Inflammatory macrophage treated with lipopolysaccharide for 4 hours (primary cell): ENCODE measurements at regions not wholly inside any gene's neighbourhood (a gene's known extent, or its start where the extent isn't known, plus 50 kb on each side); places are given as distances from the start of the nearest gene placed in this dataset.

Experiments
- DNase-seq: peaks from one replicate; pipeline ENCODE4 v3.0.0-alpha.2; 2020

- DNase-seq: no peak
Observed at GRCh38 chr20:23278172-23278571, 72.4 kb upstream of the NXT1 start.

- DNase-seq: peak; percentile 29
Observed at GRCh38 chr20:23277316-23277715, 73.3 kb upstream of the NXT1 start.

GRCh38 chr20:23273776-23274175, 76.8 kb upstream of the NXT1 start:
- no peak for DNase-seq

- DNase-seq: no peak
Observed at GRCh38 chr20:23272176-23273029, 78.2 kb upstream of the NXT1 start.

GRCh38 chr20:23270382-23270911, 80.1 kb upstream of the NXT1 start:
- no peak for DNase-seq

GRCh38 chr20:23269954-23270353, 80.6 kb upstream of the NXT1 start:
- no peak for DNase-seq

GRCh38 chr20:23268792-23269354, 81.7 kb upstream of the NXT1 start:
- DNase-seq: no peak

- no peak for DNase-seq
Observed at GRCh38 chr20:23267909-23268308, 82.7 kb upstream of the NXT1 start.

GRCh38 chr20:23266530-23267398, 83.8 kb upstream of the NXT1 start:
- no peak for DNase-seq

GRCh38 chr20:23265226-23265625, 85.4 kb upstream of the NXT1 start:
- no peak for DNase-seq

GRCh38 chr20:23264545-23264944, 86.0 kb upstream of the NXT1 start:
- DNase-seq: no peak

GRCh38 chr20:23260181-23260840, 90.3 kb upstream of the NXT1 start:
- no peak for DNase-seq

GRCh38 chr20:23258747-23259121, 91.9 kb upstream of the NXT1 start:
- DNase-seq: no peak

- peak; percentile 84 for DNase-seq
Observed at GRCh38 chr20:23257848-23258746, 92.5 kb upstream of the NXT1 start.

- peak; percentile 14 for DNase-seq
Observed at GRCh38 chr20:23257106-23257761, 93.4 kb upstream of the NXT1 start.

GRCh38 chr20:23255716-23256385, 94.7 kb upstream of the NXT1 start:
- no peak for DNase-seq

- DNase-seq: no peak
Observed at GRCh38 chr20:23255106-23255505, 95.5 kb upstream of the NXT1 start.

GRCh38 chr20:23254505-23254904, 96.1 kb upstream of the NXT1 start:
- DNase-seq: no peak

- peak; percentile 9 for DNase-seq
Observed at GRCh38 chr20:23254034-23254433, 96.6 kb upstream of the NXT1 start.

- no peak for DNase-seq
Observed at GRCh38 chr20:23253524-23253923, 97.1 kb upstream of the NXT1 start.

GRCh38 chr20:23251779-23252178, 98.8 kb upstream of the NXT1 start:
- DNase-seq: peak; percentile 10
